PC-9 (cell line): ENCODE measurements at regions not wholly inside any gene's neighbourhood (a gene's known extent, or its start where the extent isn't known, plus 50 kb on each side); places are given as distances from the start of the nearest gene placed in this dataset.

ENCODE experiments used
- BruUV-seq: library from RNA; stranded (reverse); fragments of 400-500 nt; replicated peaks from 2 replicates; lab custom pipeline; 2021; lab: Mats Ljungman, UMichigan
- CTCF ChIA-PET: fragments of 300-600 bp; sonication (Branson Sonifier 250); formaldehyde crosslinking; loops from one replicate; lab custom pipeline; 2022; ENCODE audit warnings: antibody characterized with exemption; lab: Charles Lee
- POLR2A ChIA-PET: fragments of 300-600 bp; sonication (Branson Sonifier 250); formaldehyde crosslinking; loops from one replicate; lab custom pipeline; 2022; ENCODE audit warnings: antibody characterized with exemption; ENCODE audit not compliant: unreplicated experiment; lab: Charles Lee
- DNase-seq, 2 experiments: peaks; one replicate each; pipeline versions ENCODE4 v3.0.0 to v3.0.0-alpha.2; 2015 to 2022; ENCODE audit warnings: mixed read lengths in 1 of 2
- H2AFZ ChIP-seq: fragments of 200-600 bp; sonication (generic); 2 replicates; pipeline ENCODE4 v1.8.1; 2017; ENCODE audit warnings: antibody characterized with exemption
- H3F3A ChIP-seq: fragments of 200-600 bp; sonication (generic); 2 replicates; pipeline ENCODE4 v1.8.1; 2017; ENCODE audit warnings: antibody characterized with exemption, mild to moderate bottlenecking, low read depth; ENCODE audit not compliant: insufficient read depth
- H3K27ac ChIP-seq: fragments of 200-600 bp; sonication (generic); 2 replicates; pipeline ENCODE4 v1.6.1; 2016; ENCODE audit warnings: mixed run types
- H3K27me3 ChIP-seq: fragments of 200-600 bp; sonication (generic); 2 replicates; pipeline ENCODE4 v1.6.1; 2016; ENCODE audit warnings: low read depth, mixed run types; ENCODE audit not compliant: insufficient read depth
- H3K36me3 ChIP-seq: fragments of 200-600 bp; sonication (generic); 2 replicates; pipeline ENCODE4 v1.6.1; 2016; ENCODE audit warnings: low read depth, mixed run types
- H3K4me1 ChIP-seq: fragments of 200-600 bp; sonication (generic); replicated peaks from 2 replicates; pipeline ENCODE4 v1.6.1; 2016; ENCODE audit warnings: mixed run types; ENCODE audit not compliant: insufficient read depth
- H3K4me2 ChIP-seq: fragments of 200-600 bp; sonication (generic); 2 replicates; pipeline ENCODE4 v1.6.1; 2017; ENCODE audit warnings: mixed run types
- H3K4me3 ChIP-seq: fragments of 200-600 bp; sonication (generic); 2 replicates; pipeline ENCODE4 v1.6.1; 2016; ENCODE audit warnings: mixed run types
- H3K79me2 ChIP-seq: fragments of 200-600 bp; sonication (generic); 2 replicates; pipeline ENCODE4 v1.6.1; 2017; ENCODE audit warnings: low read depth, mixed run types
- H3K9me2 ChIP-seq: fragments of 200-600 bp; sonication (generic); 2 replicates; pipeline ENCODE4 v1.8.1; 2017; ENCODE audit warnings: mild to moderate bottlenecking; ENCODE audit not compliant: insufficient read depth
- H3K9me3 ChIP-seq: fragments of 200-600 bp; sonication (generic); 2 replicates; pipeline ENCODE4 v1.8.1; 2016; ENCODE audit warnings: low read depth; ENCODE audit not compliant: insufficient read depth
- H4K20me1 ChIP-seq: fragments of 200-600 bp; sonication (generic); 2 replicates; pipeline ENCODE4 v1.8.1; 2017; ENCODE audit not compliant: insufficient read depth
- EZH2 ChIP-seq: fragments of 200-600 bp; sonication (generic); IDR thresholded peaks from 2 replicates; pipeline ENCODE4 v1.8.0; 2017; ENCODE audit warnings: antibody characterized with exemption, low read depth
- intact Hi-C: fragments of 100-400 bp; cut with micrococcal nuclease; formaldehyde crosslinking; loops from one replicate; pipeline ENCODE4 v1.10.0; 2022; ENCODE audit not compliant: unreplicated experiment
- TF ChIP-seq, protein P1 (sequence below): fragments of 200-600 bp; sonication (generic); conservative IDR thresholded peaks from 2 replicates; pipeline ENCODE4 v1.6.1; 2017; ENCODE audit warnings: mixed run types, antibody characterized with exemption, mild to moderate bottlenecking, moderate library complexity

- no peak for DNase-seq
- intact Hi-C loops, result no loop called here
- ChIA-PET CTCF (no interaction called here), POLR2A (no interaction called here)
- Histone ChIP-seq H3K4me2 (no peak overlapping the region), H3K27ac (no peak overlapping the region), H3K79me2 (no peaks in the 10 kb centered on the region), H3K36me3 (no peaks in the 10 kb centered on the region), H3K27me3 (peaks cover 17% of the 10 kb centered on the region; the same call in 1 of the 2 replicates), H3K4me3 (no peak overlapping the region), H3K9me2 (no peaks in the 10 kb centered on the region), H3F3A (no peaks in the 10 kb centered on the region), H2AFZ (no peak overlapping the region), H3K9me3 (no peaks in the 10 kb centered on the region), H3K4me1 (no peaks in the 10 kb centered on the region), H4K20me1 (no peaks in the 10 kb centered on the region)
- TF ChIP-seq, protein P1, sequence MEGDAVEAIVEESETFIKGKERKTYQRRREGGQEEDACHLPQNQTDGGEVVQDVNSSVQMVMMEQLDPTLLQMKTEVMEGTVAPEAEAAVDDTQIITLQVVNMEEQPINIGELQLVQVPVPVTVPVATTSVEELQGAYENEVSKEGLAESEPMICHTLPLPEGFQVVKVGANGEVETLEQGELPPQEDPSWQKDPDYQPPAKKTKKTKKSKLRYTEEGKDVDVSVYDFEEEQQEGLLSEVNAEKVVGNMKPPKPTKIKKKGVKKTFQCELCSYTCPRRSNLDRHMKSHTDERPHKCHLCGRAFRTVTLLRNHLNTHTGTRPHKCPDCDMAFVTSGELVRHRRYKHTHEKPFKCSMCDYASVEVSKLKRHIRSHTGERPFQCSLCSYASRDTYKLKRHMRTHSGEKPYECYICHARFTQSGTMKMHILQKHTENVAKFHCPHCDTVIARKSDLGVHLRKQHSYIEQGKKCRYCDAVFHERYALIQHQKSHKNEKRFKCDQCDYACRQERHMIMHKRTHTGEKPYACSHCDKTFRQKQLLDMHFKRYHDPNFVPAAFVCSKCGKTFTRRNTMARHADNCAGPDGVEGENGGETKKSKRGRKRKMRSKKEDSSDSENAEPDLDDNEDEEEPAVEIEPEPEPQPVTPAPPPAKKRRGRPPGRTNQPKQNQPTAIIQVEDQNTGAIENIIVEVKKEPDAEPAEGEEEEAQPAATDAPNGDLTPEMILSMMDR, result no peak
- TF ChIP-seq EZH2, result no peak
- no TSS peak for BruUV-seq
Measured at GRCh38 chr7:42722716-42723115, 189.2 kb downstream of the C7orf25 start.

DNA sequence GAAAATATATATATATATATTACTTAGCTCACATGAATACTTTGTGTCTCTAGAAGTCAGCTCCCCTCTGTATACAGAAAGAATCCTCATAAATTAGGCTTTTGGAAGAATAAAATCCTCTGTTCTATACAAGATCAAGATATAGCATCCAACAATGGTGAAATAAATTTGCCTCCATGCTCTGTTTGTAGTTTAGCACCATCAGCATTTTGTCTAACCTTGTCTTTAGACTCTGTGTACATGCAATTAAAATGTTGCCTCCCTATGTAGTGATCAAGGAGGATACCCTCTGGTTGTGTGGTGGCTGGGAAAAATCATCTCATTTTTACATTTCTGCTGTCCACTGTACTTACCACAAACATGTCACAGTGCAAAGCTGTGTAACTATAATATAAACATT is 189.7 kb downstream of the C7orf25 start:
- no peaks in the 10 kb centered on the region for H3K4me1 ChIP-seq
- H3K4me3 ChIP-seq, result no peak overlapping the region
- no peaks in the 10 kb centered on the region for H4K20me1 ChIP-seq
- ChIA-PET CTCF (no interaction called here), POLR2A (no interaction called here)
- no peaks in the 10 kb centered on the region for H3K36me3 ChIP-seq
- no peak for TF ChIP-seq EZH2
- TF ChIP-seq, protein P1, result no peak
- no peaks in the 10 kb centered on the region for H3F3A ChIP-seq
- no peak overlapping the region for H2AFZ ChIP-seq
- DNase-seq, result no peak
- no peak overlapping the region for H3K27ac ChIP-seq
- no peaks in the 10 kb centered on the region for H3K9me2 ChIP-seq
- intact Hi-C loops, result no loop called here
- no peak overlapping the region for H3K4me2 ChIP-seq
- no peaks in the 10 kb centered on the region for H3K79me2 ChIP-seq
- H3K27me3 ChIP-seq, result peaks cover 17% of the 10 kb centered on the region; the same call in 1 of the 2 replicates
- no TSS peak for BruUV-seq
- no peaks in the 10 kb centered on the region for H3K9me3 ChIP-seq

- TF ChIP-seq EZH2, result no peak
- no peaks in the 10 kb centered on the region for H3K9me3 ChIP-seq
- no peaks in the 10 kb centered on the region for H4K20me1 ChIP-seq
- CTCF ChIA-PET, result no interaction called here
- H3K4me3 ChIP-seq, result no peak overlapping the region
- no peak overlapping the region for H3K4me2 ChIP-seq
- no peak overlapping the region for H2AFZ ChIP-seq
- no peaks in the 10 kb centered on the region for H3K36me3 ChIP-seq
- no peaks in the 10 kb centered on the region for H3K4me1 ChIP-seq
- no peaks in the 10 kb centered on the region for H3K79me2 ChIP-seq
- BruUV-seq, result no TSS peak
- no peak overlapping the region for H3K27ac ChIP-seq
- intact Hi-C loops, result no loop called here
- H3K9me2 ChIP-seq, result no peaks in the 10 kb centered on the region
- H3K27me3 ChIP-seq, result peaks cover 17% of the 10 kb centered on the region; the same call in 1 of the 2 replicates
- POLR2A ChIA-PET, result no interaction called here
- no peaks in the 10 kb centered on the region for H3F3A ChIP-seq
- DNase-seq, result no peak
Measured at GRCh38 chr7:42720991-42721796, 190.7 kb downstream of the C7orf25 start.
